NCI-H2227 (cell line): ENCODE measurements at regions not wholly inside any gene's neighbourhood (a gene's known extent, or its start where the extent isn't known, plus 50 kb on each side); places are given as distances from the start of the nearest gene placed in this dataset.
"Not testable (repeated sequence)": the region's sequence is repeated elsewhere in the genome, so short reads cannot be mapped to it uniquely, and the experiment has no call there.

Experiments used
- DNase-seq: peaks from one replicate; lab custom pipeline; 2025; ENCODE audit not compliant: unreplicated experiment; lab: John Stamatoyannopoulos, UW

GRCh38 chr6:156689656-156690055 is 87.5 kb upstream of the ARID1B start:
- no peak for DNase-seq

GRCh38 chr6:156688620-156688971 is 88.6 kb upstream of the ARID1B start:
- no peak for DNase-seq

GRCh38 chr6:156687789-156688619 is 89.2 kb upstream of the ARID1B start:
- DNase-seq = peak; percentile 70

- peak; percentile 85 for DNase-seq
Observed at GRCh38 chr6:156686995-156687788, 90.0 kb upstream of the ARID1B start.

- DNase-seq = peak; percentile 85
Observed at GRCh38 chr6:156686301-156686994, 90.7 kb upstream of the ARID1B start.

- no peak for DNase-seq
Observed at GRCh38 chr6:156685823-156686222, 91.4 kb upstream of the ARID1B start.

- DNase-seq = no peak
Observed at GRCh38 chr6:156683821-156684220, 93.4 kb upstream of the ARID1B start.

- no peak for DNase-seq
Observed at GRCh38 chr6:156676721-156677120, 100.5 kb upstream of the ARID1B start.

- DNase-seq = no peak
Observed at GRCh38 chr6:156674197-156674596, 103.0 kb upstream of the ARID1B start.

- not testable (repeated sequence) for DNase-seq
Observed at GRCh38 chr6:156670097-156670496, 107.1 kb upstream of the ARID1B start.

- no peak for DNase-seq
Observed at GRCh38 chr6:156662025-156662445, 115.1 kb upstream of the ARID1B start.

GRCh38 chr6:156660389-156660788 is 116.8 kb upstream of the ARID1B start:
- DNase-seq = no peak

- no peak for DNase-seq
Observed at GRCh38 chr6:156659822-156660198, 117.4 kb upstream of the ARID1B start.

- no peak for DNase-seq
Observed at GRCh38 chr6:156658966-156659821, 118.0 kb upstream of the ARID1B start.

GRCh38 chr6:156658186-156658965 is 118.8 kb upstream of the ARID1B start:
- DNase-seq = no peak

- DNase-seq = peak; percentile 11
Observed at GRCh38 chr6:156657296-156657695, 119.9 kb upstream of the ARID1B start.

- no peak for DNase-seq
Observed at GRCh38 chr6:156654919-156655918, 122.0 kb upstream of the ARID1B start.

- no peak for DNase-seq
Observed at GRCh38 chr6:156652231-156652750, 124.9 kb upstream of the ARID1B start.
